Stimulated activated CD4-positive, alpha-beta T cell treated with anti-CD3 and anti-CD28 coated beads, TNF-alpha, amount 100 ng/mL, for 4 hours (primary cell): ENCODE measurements at regions not wholly inside any gene's neighbourhood (a gene's known extent, or its start where the extent isn't known, plus 50 kb on each side); places are given as distances from the start of the nearest gene placed in this dataset.
"Not testable (repeated sequence)": the region's sequence is repeated elsewhere in the genome, so short reads cannot be mapped to it uniquely, and the experiment has no call there.

Experiments
- DNase-seq, 3 experiments: peaks; one replicate each; pipeline ENCODE4 v3.0.0-alpha.2; 2020; ENCODE audit warnings: low read depth in 3 of 3

GRCh38 chr2:76172154-76172595 lies 461.5 kb upstream of the GCFC2 start:
- not testable (repeated sequence) for DNase-seq

GRCh38 chr2:76170856-76171255 lies 460.1 kb upstream of the GCFC2 start:
- DNase-seq: no peak

DNA sequence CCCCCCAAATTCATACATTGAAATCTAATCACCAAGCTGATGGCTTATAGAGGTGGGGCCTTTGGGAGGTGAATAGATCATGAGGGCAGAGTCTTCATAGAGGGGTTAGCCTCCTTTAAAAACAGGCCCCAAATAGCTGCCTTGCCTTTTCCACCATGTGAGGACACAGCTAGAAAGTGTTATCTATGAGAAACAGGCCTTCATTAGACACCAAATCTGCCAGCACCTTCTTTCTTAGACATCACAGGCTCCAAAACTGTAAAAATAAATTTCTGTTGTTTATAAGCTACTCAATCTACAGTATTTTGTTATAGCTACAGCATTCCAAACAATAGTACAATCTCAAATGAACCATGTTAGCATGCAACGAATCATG lies 459.3 kb upstream of the GCFC2 start:
- no peak for DNase-seq

GRCh38 chr2:76169276-76170008 lies 458.7 kb upstream of the GCFC2 start:
- DNase-seq: no peak

- DNase-seq: no peak
These were observed 453.1 kb upstream of the GCFC2 start for GRCh38 chr2:76163860-76164259.

DNA sequence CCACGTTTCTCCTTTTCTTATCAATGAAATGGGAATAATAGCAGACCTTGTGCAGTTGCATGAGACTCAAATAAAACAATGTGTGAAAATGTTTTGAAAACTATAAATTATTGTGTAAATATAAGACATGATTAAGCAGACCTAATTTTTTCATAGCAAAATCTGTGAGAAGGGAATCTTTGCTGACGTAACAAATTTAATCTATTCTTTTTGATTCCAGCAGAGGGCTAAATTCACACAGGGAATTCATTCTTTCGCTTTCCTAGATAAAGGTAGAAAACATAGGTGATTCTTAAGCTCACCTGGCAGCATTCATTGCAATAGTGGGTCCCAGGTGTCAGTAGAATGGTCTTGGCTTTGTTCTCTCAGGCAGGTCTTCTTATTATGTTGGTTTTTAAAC lies 450.0 kb upstream of the GCFC2 start:
- no peak for DNase-seq

DNA sequence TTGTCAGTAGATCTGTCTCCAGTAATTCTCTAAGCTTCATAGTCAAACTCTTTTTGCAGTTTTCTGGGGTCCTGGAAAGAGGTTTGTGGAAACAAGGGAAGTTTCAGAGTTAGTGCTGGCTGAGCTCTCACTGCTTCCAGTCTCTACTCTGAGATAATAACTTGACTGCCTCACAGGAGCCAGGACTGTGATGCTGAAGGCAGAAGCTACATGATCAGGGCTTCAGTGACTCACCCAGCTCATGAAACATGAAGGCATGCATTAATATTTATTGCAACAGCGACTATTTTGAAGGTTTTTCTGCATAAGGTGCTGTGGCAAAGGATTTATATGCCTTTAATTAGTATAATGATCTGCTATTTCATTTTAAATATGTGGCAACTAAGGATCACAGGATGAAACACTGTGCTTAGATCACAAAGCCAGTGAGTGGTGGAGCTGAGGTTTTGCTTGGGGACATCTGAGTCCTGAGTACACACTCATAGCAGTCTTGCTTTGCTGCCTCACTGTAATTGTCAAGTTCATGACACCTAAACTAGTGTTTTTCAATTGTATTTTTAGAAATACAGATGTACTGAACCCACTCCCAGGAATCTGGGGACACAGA lies 448.4 kb upstream of the GCFC2 start:
- no peak for DNase-seq

DNA sequence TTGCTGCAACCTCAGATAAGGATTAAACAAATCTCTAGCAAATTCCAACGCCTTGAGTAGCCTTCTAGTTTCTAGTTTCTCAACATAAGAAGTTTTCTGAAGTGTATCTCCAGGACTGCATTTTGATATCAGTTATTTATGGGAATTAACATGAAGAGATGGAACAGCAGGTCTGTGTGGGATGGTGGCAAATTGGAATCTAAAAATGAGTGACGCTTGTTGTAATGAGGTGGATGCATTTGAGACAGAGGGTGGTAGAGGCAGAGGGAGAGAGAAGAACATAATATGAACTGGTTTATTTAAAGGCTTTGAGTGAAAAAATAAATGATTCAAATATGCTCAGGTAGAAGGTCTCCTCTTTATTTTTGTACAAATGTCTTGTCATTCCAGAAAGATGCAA lies 446.8 kb upstream of the GCFC2 start:
- no peak for DNase-seq

DNA sequence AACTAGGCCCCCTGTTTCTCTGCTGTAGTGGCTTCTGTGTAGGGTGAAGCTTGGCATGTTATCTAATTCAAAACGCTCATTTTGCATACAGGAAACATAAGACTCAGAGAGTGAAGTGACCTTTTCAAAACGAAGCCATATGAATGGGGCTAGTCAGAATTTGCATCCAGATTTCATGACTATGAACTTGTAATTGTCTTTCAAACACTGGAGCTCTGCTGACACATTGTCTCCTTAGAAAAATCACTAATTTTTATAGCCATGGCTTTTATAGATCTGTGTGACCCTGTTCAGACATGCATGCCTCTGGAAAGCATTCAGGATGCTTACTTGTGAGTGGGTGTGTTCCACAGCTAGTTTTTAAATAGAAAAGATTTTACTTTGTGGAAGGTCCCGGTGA lies 444.3 kb upstream of the GCFC2 start:
- DNase-seq: no peak

GRCh38 chr2:76149846-76150245 lies 439.1 kb upstream of the GCFC2 start:
- no peak for DNase-seq

GRCh38 chr2:76139303-76139702 lies 428.6 kb upstream of the GCFC2 start:
- DNase-seq: not testable (repeated sequence)

DNA sequence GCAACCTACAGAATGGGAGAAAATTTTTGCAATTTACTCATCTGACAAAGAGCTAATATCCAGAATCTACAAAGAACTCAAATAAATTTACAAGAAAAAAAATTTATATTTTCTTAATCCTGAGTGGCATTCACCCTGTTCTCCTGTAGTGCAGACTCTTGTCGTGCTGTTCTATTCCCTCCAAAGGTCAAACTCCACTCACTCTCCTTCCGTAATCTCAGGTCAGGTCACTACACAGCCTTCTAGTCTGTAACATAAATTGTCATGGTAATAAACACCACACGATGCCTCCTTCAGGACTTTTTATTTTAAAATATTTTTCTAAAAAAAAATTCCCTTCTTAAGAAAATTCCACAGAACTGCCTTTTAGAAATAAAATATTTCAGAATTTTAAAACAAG lies 417.9 kb upstream of the GCFC2 start:
- no peak for DNase-seq

- no peak for DNase-seq
These were observed 409.5 kb upstream of the GCFC2 start for GRCh38 chr2:76120176-76120575.

DNA sequence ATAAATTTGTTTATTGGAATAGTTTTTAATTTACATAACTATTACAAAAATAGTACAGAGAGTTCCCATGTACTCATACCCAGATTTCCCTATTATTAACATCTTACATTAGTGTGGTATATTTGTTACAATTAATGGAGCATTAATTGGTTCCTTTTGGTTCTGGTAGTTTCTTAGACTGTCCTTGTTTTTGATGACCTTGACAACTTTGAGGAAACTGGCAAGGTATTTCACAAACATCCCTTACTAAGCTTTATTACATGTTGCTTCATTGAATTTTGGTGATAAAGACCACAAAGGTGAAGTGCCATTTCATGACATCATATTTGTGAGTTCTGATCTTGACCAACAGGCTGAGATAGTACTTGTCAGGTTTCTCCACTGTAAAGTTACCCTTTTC lies 379.0 kb upstream of the GCFC2 start:
- no peak for DNase-seq

DNA sequence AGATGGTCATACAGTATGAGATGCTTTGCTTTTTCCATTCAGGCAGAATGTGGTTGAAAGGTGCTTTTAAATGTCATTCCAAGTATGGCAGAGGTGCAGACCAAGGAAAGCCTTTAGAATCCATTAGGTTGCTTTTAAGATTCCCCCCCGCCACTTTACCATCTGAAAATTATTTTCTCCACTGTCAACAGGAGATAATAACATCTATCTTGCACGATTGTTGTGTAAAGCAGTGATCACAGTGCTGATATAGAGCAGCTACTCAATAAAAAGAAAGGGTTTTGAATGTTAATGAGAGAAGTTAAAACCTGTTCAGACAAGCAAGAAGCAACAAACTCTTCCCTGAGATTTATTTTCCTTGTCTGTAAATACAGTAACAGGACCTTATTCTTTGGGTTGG lies 372.5 kb upstream of the GCFC2 start:
- no peak for DNase-seq

DNA sequence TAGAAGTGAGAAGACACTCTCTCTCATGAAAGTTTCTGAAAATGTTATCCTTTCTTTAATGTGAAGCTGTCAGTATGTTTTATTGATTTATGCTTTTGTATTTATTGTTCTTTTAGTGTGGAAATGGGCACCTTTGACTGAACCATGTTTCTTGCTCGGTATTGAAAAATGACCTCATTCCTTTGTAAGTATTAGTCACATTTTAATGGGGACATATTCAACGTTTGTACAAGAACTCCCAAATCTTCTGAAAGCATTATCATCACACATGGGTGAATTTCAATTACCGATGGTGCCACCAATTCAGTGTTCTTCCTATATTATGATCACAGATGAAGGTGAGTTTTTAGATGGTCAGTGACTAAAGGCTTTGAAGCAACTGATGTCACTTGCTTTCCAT lies 371.8 kb upstream of the GCFC2 start:
- DNase-seq: no peak

DNA sequence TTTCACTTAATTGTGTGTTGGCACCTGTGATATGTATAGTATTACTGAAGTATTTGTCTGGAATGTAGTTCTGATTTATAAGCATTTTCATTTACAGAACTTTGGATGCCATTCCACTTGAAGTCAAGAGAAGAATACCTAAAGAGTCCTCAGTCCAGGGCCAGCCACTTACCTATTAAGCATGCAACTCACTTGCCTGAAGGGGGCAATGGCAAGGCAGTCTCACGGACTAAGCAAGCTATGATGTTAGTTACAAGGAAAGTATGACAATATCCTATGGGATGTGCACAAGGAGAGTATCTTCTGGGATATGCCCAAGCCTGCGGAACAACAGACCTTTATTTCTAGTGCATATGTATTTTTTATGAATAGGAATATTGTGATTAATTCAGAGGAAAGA lies 369.4 kb upstream of the GCFC2 start:
- DNase-seq: no peak

- DNase-seq: no peak
These were observed 364.4 kb upstream of the GCFC2 start for GRCh38 chr2:76075126-76075525.

- DNase-seq: no peak
These were observed 363.4 kb upstream of the GCFC2 start for GRCh38 chr2:76073992-76074604.

DNA sequence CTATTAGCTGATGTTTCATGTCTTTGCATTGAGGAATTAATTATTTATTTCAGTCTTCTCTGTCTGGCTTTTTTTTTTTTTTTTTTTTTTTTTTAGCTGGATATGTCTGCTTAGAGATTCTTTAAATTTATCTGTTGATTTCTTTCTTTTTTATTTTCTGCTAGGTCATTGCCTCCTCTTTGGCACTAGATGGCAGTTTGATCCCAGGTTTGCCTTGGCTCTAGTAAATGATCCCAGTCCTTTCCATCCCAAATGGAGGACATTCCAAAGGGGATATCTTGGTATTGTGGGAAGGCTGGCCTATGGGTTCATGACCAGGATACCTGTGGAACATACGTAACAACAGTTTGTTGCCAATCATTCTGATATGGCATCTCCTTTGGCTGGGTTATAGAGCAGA lies 339.5 kb upstream of the GCFC2 start:
- DNase-seq: no peak

DNA sequence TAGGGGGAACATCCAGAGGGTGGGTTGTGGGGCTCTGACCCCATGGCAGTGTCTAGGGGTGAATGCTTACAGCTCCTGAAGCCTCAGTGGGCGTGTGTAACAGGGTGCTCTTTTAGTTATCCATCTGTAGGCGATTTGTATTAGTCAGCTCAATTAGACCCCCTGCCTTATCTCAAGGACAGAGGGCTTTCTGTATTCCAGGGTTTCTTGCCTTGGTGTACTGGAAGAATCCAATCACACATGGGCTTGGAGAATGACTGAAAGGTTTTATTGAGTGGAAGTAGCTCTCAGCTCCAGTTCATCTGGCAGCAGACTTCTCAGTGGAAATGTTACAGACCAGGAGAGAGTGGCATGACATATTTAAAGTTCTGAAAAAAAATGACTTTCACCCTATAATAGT lies 334.0 kb upstream of the GCFC2 start:
- DNase-seq: no peak

- no peak for DNase-seq
These were observed 328.8 kb upstream of the GCFC2 start for GRCh38 chr2:76039505-76039904.

DNA sequence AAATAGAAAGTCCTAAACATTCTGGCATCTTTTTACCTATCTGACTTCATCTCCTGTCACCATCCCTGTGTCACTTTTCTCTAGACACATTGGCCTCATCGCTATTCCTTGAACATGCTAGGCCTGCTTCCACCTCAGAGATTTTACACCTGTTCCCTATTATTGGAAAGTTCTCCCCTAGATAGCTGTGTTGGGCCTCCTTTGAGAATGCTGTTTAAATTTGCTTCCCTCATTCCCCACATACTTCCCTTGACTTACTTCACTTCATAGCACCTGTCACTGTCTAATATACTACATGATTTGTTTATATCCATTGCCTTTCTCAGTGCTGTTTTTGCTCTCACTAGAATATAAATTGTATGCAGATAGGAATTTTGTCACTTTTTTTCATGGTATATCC lies 317.0 kb upstream of the GCFC2 start:
- no peak for DNase-seq
